ENCODE measurements at regions not wholly inside any gene's neighbourhood (a gene's known extent, or its start where the extent isn't known, plus 50 kb on each side); places are given as distances from the start of the nearest gene placed in this dataset.

DNA sequence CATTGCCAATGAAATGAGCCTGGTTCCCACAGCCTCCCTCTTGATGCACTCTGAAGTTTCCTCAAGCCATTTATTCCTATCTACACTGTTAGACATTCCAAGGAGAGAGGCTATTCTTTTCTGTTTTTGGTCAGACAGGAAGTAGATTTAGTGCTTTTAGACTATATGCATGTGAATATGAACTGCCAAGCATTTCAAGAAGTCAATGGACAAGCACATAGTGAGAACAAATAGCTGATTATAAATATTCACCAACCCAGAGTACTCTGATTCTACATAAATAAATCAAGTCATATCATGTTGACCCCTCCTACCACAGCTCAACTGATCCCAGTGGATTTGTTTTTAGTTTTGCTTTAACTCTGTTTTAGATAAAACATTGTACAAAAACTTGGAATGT is 412.5 kb upstream of the RARB start:
- TF ChIP-seq ZNF114 (CRISPR knock-in tag; IDR thresholded peaks at IDR 0.05) = no peak
- no peak for TF ChIP-seq CREB1 (CRISPR knock-in tag; IDR thresholded peaks at IDR 0.05; ENCODE audit: low read depth)
- no peak for TF ChIP-seq EZH2phosphoT487 (IDR thresholded peaks at IDR 0.05; ENCODE audit: unreplicated experiment)
- TF ChIP-seq, protein P1, sequence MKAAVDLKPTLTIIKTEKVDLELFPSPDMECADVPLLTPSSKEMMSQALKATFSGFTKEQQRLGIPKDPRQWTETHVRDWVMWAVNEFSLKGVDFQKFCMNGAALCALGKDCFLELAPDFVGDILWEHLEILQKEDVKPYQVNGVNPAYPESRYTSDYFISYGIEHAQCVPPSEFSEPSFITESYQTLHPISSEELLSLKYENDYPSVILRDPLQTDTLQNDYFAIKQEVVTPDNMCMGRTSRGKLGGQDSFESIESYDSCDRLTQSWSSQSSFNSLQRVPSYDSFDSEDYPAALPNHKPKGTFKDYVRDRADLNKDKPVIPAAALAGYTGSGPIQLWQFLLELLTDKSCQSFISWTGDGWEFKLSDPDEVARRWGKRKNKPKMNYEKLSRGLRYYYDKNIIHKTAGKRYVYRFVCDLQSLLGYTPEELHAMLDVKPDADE (IDR thresholded peaks at IDR 0.05) = no peak
- TF ChIP-seq, protein P2, sequence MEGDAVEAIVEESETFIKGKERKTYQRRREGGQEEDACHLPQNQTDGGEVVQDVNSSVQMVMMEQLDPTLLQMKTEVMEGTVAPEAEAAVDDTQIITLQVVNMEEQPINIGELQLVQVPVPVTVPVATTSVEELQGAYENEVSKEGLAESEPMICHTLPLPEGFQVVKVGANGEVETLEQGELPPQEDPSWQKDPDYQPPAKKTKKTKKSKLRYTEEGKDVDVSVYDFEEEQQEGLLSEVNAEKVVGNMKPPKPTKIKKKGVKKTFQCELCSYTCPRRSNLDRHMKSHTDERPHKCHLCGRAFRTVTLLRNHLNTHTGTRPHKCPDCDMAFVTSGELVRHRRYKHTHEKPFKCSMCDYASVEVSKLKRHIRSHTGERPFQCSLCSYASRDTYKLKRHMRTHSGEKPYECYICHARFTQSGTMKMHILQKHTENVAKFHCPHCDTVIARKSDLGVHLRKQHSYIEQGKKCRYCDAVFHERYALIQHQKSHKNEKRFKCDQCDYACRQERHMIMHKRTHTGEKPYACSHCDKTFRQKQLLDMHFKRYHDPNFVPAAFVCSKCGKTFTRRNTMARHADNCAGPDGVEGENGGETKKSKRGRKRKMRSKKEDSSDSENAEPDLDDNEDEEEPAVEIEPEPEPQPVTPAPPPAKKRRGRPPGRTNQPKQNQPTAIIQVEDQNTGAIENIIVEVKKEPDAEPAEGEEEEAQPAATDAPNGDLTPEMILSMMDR (conservative IDR thresholded peaks at IDR 0.05; ENCODE audit: low read depth in 2 of 2) = no peak
- TF ChIP-seq NANOG (IDR thresholded peaks at IDR 0.05; ENCODE audit: borderline replicate concordance) = no peak
- TF ChIP-seq, protein P3, sequence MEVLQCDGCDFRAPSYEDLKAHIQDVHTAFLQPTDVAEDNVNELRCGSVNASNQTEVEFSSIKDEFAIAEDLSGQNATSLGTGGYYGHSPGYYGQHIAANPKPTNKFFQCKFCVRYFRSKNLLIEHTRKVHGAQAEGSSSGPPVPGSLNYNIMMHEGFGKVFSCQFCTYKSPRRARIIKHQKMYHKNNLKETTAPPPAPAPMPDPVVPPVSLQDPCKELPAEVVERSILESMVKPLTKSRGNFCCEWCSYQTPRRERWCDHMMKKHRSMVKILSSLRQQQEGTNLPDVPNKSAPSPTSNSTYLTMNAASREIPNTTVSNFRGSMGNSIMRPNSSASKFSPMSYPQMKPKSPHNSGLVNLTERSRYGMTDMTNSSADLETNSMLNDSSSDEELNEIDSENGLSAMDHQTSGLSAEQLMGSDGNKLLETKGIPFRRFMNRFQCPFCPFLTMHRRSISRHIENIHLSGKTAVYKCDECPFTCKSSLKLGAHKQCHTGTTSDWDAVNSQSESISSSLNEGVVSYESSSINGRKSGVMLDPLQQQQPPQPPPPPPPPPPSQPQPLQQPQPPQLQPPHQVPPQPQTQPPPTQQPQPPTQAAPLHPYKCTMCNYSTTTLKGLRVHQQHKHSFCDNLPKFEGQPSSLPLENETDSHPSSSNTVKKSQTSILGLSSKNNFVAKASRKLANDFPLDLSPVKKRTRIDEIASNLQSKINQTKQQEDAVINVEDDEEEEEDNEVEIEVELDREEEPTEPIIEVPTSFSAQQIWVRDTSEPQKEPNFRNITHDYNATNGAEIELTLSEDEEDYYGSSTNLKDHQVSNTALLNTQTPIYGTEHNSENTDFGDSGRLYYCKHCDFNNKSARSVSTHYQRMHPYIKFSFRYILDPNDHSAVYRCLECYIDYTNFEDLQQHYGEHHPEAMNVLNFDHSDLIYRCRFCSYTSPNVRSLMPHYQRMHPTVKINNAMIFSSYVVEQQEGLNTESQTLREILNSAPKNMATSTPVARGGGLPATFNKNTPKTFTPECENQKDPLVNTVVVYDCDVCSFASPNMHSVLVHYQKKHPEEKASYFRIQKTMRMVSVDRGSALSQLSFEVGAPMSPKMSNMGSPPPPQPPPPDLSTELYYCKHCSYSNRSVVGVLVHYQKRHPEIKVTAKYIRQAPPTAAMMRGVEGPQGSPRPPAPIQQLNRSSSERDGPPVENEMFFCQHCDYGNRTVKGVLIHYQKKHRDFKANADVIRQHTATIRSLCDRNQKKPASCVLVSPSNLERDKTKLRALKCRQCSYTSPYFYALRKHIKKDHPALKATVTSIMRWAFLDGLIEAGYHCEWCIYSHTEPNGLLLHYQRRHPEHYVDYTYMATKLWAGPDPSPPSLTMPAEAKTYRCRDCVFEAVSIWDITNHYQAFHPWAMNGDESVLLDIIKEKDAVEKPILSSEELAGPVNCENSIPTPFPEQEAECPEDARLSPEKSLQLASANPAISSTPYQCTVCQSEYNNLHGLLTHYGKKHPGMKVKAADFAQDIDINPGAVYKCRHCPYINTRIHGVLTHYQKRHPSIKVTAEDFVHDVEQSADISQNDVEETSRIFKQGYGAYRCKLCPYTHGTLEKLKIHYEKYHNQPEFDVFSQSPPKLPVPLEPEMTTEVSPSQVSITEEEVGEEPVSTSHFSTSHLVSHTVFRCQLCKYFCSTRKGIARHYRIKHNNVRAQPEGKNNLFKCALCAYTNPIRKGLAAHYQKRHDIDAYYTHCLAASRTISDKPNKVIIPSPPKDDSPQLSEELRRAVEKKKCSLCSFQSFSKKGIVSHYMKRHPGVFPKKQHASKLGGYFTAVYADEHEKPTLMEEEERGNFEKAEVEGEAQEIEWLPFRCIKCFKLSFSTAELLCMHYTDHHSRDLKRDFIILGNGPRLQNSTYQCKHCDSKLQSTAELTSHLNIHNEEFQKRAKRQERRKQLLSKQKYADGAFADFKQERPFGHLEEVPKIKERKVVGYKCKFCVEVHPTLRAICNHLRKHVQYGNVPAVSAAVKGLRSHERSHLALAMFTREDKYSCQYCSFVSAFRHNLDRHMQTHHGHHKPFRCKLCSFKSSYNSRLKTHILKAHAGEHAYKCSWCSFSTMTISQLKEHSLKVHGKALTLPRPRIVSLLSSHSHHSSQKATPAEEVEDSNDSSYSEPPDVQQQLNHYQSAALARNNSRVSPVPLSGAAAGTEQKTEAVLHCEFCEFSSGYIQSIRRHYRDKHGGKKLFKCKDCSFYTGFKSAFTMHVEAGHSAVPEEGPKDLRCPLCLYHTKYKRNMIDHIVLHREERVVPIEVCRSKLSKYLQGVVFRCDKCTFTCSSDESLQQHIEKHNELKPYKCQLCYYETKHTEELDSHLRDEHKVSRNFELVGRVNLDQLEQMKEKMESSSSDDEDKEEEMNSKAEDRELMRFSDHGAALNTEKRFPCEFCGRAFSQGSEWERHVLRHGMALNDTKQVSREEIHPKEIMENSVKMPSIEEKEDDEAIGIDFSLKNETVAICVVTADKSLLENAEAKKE (CRISPR knock-in tag; IDR thresholded peaks at IDR 0.05) = no peak
- TF ChIP-seq JUNB (IDR thresholded peaks at IDR 0.05; ENCODE audit: unreplicated experiment) = no peak
- no peak for TF ChIP-seq STAT1 (IDR thresholded peaks at IDR 0.05; ENCODE audit: unreplicated experiment)
- no peak for TF ChIP-seq POLR2AphosphoS5 (IDR thresholded peaks at IDR 0.05; ENCODE audit: low read depth)
- TF ChIP-seq EZH2 (IDR thresholded peaks at IDR 0.05; ENCODE audit: low read depth, unreplicated experiment) = no peak
- no peak for TF ChIP-seq ZNF331 (CRISPR knock-in tag; IDR thresholded peaks at IDR 0.05; ENCODE audit: low read depth)
- H3K36me3 Mint-ChIP-seq (ENCODE audit: low read depth) = no peaks in the 10 kb centered on the region
- Histone ChIP-seq H4K20me1 (replicated peaks; ENCODE audit: insufficient read depth) (no peaks in the 10 kb centered on the region), H3K4me2 (no peak overlapping the region), H3K4me1 (ENCODE audit: insufficient read depth) (no peaks in the 10 kb centered on the region), H3K27ac (ENCODE audit: low read depth) (no peak overlapping the region), H3K27me3 (ENCODE audit: insufficient read depth) (no peaks in the 10 kb centered on the region), H3F3A (replicated peaks; ENCODE audit: low read depth) (no peaks in the 10 kb centered on the region), H3K4me3 (no peak overlapping the region), H3K79me2 (replicated peaks; ENCODE audit: insufficient read depth) (no peaks in the 10 kb centered on the region), H3K36me3 (ENCODE audit: insufficient read depth) (no peaks in the 10 kb centered on the region), H3K9me2 (ENCODE audit: insufficient read depth) (peaks cover 10% of the 10 kb centered on the region; the same call in 1 of the 2 replicates), H2AFZ (no peak overlapping the region)
- no peaks in the 10 kb centered on the region; the same call in 2 of the 3 replicates for H3K9me3 Mint-ChIP-seq
- ATAC-seq (no peak), DNase-seq (ENCODE audit: low spot score) (no peak)
- peaks cover 5% of the 10 kb centered on the region; the same call in 2 of the 3 replicates for H3K4me1 Mint-ChIP-seq
- no peak overlapping the region for H3K4me3 Mint-ChIP-seq
- no peak overlapping the region for H3K27ac Mint-ChIP-seq
- H3K27me3 Mint-ChIP-seq (ENCODE audit: insufficient read depth, low read depth, poor library complexity) = peaks cover 3% of the 10 kb centered on the region
